NCI-H69 (cell line): ENCODE measurements at regions not wholly inside any gene's neighbourhood (a gene's known extent, or its start where the extent isn't known, plus 50 kb on each side); places are given as distances from the start of the nearest gene placed in this dataset.
"Not testable (repeated sequence)": the region's sequence is repeated elsewhere in the genome, so short reads cannot be mapped to it uniquely, and the experiment has no call there.

Experiments used
- DNase-seq: peaks from one replicate; lab custom pipeline; 2025; lab: John Stamatoyannopoulos, UW

GRCh38 chr4:57331959-57332358 lies 221.8 kb upstream of the IGFBP7 start:
- DNase-seq: no peak

GRCh38 chr4:57329279-57329678 lies 219.1 kb upstream of the IGFBP7 start:
- no peak for DNase-seq

DNA sequence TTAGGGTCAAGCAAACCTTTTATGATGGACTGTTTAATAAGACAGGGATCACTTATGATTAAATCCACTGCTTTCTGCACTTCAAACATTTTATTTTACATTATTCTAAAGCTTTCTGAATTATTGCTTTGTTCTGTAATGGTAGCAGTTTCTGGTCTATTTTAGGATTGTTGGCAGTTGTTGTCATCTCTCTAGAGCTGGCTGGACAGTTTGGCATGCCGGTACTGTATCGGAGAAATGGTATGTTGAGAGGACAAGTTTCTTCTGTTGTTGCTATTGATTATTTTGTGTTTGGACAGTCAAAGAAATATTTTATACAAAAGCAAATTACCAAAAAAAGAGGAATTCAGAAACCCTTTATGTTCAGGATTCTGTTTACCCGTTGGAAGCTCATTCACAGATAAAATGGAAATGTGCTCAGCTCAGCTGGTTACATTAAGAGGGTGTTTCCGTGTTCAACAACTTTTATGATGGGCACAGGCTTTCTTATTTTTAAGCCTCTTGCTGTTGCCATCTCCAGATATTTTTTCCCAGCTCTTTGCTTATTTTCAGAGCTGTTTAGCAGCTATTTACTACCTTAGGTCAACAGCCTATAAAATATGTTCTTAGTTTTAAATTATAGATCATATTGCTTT lies 214.6 kb upstream of the IGFBP7 start:
- no peak for DNase-seq

- DNase-seq: no peak
Observed at GRCh38 chr4:57320849-57321248, 210.7 kb upstream of the IGFBP7 start.

DNA sequence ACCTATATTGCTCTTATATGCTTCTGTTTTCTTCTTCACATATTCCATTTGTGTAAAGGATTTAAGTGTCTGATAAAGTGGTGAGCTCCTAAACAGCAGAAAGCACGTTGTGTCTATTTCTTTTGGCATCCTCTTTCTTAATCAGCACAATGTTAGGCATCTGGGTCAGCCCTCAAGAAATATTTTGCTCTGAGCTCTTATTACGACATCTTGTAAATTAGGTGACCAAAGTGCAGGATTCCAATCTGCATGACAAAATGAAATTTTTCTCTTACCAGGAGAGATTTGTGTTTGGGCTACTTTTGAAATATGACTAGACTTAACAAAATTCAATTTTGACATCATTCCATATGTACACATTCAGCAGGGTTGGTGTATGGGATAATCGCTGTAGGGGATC lies 210.0 kb upstream of the IGFBP7 start:
- no peak for DNase-seq

DNA sequence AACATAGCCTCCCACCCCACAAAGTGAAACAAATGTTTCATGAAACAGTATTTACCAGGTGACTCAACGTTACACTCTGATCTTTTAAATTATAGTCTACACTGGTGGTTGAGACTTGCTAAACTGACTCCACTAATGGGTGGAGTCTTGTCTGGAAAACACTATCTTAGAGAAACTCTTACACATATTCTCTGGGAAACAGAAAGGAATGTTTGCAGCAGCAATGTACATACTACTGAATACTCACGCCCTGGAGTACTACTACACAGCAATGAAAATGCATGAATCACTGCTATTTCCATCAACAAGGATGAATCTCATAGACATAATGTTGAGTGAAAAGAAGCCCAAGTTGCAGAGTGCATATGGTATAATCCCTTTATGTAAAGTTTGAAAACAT lies 208.5 kb upstream of the IGFBP7 start:
- no peak for DNase-seq

GRCh38 chr4:57314636-57315035 lies 204.5 kb upstream of the IGFBP7 start:
- DNase-seq: no peak

DNA sequence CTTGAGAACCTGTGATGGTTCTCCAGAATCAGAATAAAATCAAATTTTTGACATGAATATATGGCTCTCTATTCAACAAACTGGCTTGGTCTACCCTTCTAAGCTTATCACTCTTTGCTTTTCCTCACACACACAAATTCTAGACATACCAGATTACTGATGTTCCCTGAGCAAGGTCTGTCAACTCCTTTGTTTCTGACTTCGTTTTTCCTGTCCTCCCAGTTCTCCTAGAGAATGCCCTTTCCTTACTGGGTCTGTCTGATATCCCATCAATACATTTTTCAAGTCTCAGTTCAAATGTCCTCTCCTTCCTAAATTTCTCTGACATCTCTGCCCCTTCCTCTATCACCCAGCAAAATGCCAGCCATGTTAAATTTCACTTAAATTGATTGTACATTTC lies 202.1 kb upstream of the IGFBP7 start:
- DNase-seq: no peak

DNA sequence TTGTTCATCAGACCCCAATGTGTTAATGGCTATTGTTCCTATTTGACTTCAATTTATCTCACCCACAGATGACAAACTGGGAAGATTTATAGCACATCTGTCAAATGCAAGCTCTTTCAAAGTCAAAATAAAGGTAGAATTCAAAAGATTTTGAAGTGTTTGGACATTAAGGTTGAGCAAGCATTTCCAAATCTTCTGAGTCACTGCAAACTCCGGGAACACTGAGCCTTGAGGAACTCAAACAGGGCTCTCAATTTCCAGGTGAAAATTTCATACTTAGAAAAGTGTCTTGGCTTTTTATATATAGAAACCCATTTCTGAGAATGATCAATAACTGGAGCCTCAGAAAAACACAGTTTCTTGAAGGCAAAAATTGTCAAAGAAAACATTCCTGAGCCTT lies 199.5 kb upstream of the IGFBP7 start:
- no peak for DNase-seq

DNA sequence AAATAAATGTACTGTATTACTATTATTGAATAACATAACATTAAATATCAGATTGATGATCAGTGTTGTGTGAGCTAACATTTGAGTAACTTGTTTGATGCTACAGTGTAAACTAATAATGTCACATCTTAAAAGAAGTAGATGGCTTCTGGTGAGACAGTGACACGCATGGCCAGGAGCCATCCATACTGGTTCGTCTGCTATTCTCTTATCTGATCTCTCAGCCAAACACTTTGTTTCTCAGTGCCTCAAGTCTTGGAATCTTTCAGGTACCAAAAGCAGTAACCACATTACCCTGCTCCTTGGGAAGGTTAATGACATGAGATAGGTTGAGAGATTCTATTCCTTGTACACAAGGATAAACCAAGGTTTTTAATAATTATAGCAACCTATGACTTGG lies 198.1 kb upstream of the IGFBP7 start:
- no peak for DNase-seq

- DNase-seq: no peak
Observed at GRCh38 chr4:57305836-57306235, 195.7 kb upstream of the IGFBP7 start.

DNA sequence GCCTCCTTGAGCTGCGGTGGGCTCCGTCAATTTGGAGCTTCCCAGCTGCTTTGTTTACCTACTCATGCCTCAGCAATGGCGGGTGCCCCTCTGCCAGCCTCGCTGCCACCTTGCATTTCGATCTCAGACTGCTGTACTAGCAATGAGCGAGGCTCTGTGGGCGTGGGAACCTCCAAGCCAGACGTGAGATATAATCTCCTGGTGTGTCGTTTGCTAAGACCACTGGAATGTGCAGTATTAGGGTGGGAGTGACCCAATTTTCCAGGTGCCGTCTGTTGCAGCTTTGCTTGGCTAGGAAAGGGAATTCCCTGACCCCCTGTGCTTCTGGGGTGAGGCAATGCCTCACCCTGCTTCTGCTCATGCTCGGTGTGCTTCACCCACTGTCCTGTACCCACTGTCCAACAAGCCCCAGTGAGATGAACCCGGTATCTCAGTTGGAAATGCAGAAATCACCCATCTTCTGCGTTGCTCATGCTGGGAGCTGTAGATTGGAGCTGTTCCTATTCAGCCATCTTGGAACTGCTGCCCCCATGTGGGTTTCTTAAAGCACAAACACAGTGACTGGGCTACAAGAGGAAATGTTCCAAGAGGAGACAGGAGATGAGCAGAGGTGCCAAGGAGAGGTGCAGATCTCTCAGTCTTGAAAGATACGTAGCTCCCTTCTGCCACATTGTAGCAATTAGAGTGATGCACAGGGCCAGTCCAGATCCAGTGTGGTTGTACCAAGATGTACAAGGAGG lies 193.0 kb upstream of the IGFBP7 start:
- no peak for DNase-seq

DNA sequence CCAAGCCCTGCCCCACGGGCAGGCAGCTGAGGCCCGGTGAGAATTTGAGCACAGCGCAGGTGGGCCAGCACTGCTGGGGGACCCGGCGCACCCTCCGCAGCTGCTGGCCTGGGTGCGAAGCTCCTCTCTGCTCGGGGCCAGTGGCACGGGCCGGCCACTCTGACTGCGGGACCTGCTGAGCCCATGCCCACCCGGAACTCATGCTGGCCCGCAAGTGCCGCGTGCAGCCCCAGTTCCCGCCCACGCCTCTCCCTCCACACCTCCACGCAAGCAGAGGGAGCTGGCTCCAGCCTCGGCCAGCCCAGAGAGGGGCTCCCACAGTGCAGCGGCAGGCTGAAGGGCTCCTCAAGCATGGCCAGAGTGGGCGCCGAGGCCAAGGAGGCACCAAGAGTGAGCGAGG lies 190.1 kb upstream of the IGFBP7 start:
- DNase-seq: not testable (repeated sequence)

GRCh38 chr4:57291911-57292310 lies 181.7 kb upstream of the IGFBP7 start:
- no peak for DNase-seq

DNA sequence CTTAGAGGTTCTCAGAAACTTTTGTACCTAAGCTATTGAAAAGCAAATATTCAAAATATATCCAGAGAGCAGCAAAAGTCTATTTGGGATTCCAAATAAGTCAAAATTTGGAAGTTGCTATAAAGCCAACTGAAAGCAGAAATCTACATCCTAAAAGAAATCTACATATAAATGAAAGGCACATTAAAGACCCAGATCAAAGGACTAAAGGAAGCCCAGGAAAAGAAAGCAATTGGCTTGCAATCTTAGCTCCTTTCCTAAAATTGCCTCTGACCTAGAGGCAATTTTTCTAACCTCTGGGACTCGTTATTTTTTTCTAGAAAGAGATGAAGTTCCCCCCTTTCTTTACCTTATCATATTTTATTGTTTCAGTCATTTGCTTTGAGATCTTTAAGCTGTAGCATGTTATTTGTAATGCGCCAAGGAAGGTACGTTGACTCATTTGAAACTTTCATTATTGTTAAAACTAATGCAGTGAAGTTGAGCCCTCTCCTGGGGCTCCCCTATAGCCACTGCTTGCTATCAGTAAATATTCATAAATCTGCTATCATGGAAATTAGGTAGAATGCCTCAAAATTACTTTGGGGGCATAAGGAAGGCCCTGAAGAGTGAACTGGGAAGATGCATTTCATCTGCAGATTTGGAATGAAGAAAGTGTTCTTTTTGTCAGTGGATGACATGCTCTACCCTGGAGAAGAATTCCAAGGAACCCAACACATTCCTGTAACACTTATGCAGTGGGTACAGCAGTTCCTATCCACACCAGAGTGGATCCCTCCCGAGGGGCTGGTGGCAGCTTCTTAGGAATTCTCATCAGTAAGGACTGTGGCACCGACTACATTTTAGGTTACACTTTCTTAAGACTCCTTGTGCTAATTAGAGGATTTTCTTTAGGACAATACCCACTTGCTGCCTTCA lies 177.8 kb upstream of the IGFBP7 start:
- DNase-seq: no peak

GRCh38 chr4:57282933-57283310 lies 172.7 kb upstream of the IGFBP7 start:
- no peak for DNase-seq

GRCh38 chr4:57280481-57280880 lies 170.3 kb upstream of the IGFBP7 start:
- DNase-seq: no peak

DNA sequence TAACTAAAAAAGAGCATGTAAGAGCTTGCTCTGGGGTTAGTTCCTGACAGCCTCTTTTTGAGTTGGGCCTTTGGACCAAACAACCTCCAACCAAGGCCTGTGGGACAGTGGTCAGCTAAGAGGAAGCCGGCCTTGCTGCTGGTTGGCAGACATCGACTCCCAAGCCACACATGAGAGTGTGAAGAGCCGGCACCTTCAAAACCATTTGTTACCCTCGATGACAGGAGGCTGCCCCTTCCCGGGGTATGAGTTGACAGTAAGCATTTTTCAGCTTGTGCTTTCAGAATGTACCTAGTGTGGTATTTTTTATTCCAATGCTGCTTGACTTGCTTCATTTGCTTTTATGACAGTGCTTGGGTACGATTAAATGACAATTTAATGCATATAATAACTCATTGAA lies 168.6 kb upstream of the IGFBP7 start:
- no peak for DNase-seq

DNA sequence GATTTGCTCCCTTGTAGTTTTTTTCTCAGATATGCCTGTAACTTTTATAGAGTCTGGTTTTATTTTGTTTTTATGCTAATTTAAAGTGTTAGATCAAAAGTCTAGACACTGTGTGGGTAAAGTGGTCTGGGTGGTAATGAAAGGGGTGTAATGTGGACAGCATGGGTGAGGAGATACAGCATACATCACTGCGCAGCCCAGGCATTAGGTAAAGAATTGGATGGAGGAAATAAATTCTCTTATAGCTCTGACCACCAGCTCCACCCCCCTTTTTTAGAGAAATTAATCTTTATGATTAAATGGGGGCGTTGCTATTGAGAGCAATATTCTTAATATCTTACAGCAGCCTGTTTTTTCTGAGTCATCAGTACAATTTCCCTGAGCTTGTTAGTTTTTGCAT lies 163.9 kb upstream of the IGFBP7 start:
- no peak for DNase-seq

- DNase-seq: no peak
Observed at GRCh38 chr4:57270346-57270745, 160.2 kb upstream of the IGFBP7 start.

GRCh38 chr4:57265831-57266582 lies 155.8 kb upstream of the IGFBP7 start:
- DNase-seq: no peak

DNA sequence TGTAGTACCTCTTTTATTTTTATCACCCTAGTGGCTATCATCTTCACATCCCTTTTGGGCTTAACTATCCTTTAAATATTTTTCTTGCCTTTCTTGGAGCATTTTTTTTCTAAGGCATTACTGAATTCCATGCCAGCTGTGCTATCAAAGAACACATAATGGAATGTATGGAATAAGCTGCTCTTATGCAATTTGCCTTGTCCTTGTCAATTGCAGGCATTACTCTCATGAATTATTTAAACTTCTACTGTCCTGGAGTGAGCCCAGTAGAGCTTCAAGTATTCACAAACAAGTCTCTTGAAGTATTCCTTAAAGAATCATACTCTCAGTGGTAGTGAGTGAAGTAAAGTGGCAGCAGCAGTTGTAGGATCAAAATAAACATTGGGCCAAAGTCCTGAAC lies 144.6 kb upstream of the IGFBP7 start:
- DNase-seq: no peak
